ENCODE measurements at regions not wholly inside any gene's neighbourhood (a gene's known extent, or its start where the extent isn't known, plus 50 kb on each side); places are given as distances from the start of the nearest gene placed in this dataset.

GRCh38 chr6:74646461-74646860 is 559.4 kb downstream of the COL12A1 start:
- TF ChIP-seq CTCF (IDR thresholded peaks at IDR 0.05 in 8 of 11, conservative IDR thresholded peaks at IDR 0.05 in 3 of 11), result no peak
- no peak for TF ChIP-seq POLR2A (IDR thresholded peaks at IDR 0.05)
- TF ChIP-seq POLR2AphosphoS5 (IDR thresholded peaks at IDR 0.05), result no peak
